C4-2B (cell line): ENCODE measurements at regions not wholly inside any gene's neighbourhood (a gene's known extent, or its start where the extent isn't known, plus 50 kb on each side); places are given as distances from the start of the nearest gene placed in this dataset.

Source experiments
- H3K27ac ChIP-seq: fragments of 450-650 bp; 2 replicates; pipeline ENCODE4 v1.5.1; 2017
- CTCF ChIP-seq: fragments of 450-650 bp; conservative IDR thresholded peaks from 2 replicates; pipeline ENCODE4 v1.5.1; 2017; ENCODE audit warnings: mild to moderate bottlenecking
- ZFX ChIP-seq: fragments of 450-650 bp; IDR thresholded peaks from 2 replicates; pipeline ENCODE4 v1.6.1; 2017

GRCh38 chr18:78681934-78682333, 297.7 kb upstream of the SALL3 start:
- no peak overlapping the region for H3K27ac ChIP-seq
- TF ChIP-seq CTCF = no peak
- no peak for TF ChIP-seq ZFX

- no peak for TF ChIP-seq ZFX
- no peak for TF ChIP-seq CTCF
- no peak overlapping the region for H3K27ac ChIP-seq
Observed at GRCh38 chr18:78682716-78683115, 296.9 kb upstream of the SALL3 start.

- no peak overlapping the region for H3K27ac ChIP-seq
- no peak for TF ChIP-seq ZFX
- TF ChIP-seq CTCF = no peak
Observed at GRCh38 chr18:78683191-78684010, 296.2 kb upstream of the SALL3 start.

GRCh38 chr18:78685250-78685979, 294.2 kb upstream of the SALL3 start:
- no peak overlapping the region for H3K27ac ChIP-seq
- no peak for TF ChIP-seq CTCF
- TF ChIP-seq ZFX = no peak

- TF ChIP-seq ZFX = no peak
- TF ChIP-seq CTCF = no peak
- H3K27ac ChIP-seq = no peak overlapping the region
Observed at GRCh38 chr18:78685980-78686530, 293.6 kb upstream of the SALL3 start.

GRCh38 chr18:78686976-78687685, 292.5 kb upstream of the SALL3 start:
- TF ChIP-seq ZFX (no peak), CTCF (no peak)
- H3K27ac ChIP-seq = no peak overlapping the region
